D341Med (cell line): ENCODE measurements at regions not wholly inside any gene's neighbourhood (a gene's known extent, or its start where the extent isn't known, plus 50 kb on each side); places are given as distances from the start of the nearest gene placed in this dataset.
"Not testable (repeated sequence)": the region's sequence is repeated elsewhere in the genome, so short reads cannot be mapped to it uniquely, and the experiment has no call there.

Experiments used
- DNase-seq: peaks from one replicate; pipeline ENCODE4 v3.0.0; 2012; ENCODE audit warnings: low spot score

DNA sequence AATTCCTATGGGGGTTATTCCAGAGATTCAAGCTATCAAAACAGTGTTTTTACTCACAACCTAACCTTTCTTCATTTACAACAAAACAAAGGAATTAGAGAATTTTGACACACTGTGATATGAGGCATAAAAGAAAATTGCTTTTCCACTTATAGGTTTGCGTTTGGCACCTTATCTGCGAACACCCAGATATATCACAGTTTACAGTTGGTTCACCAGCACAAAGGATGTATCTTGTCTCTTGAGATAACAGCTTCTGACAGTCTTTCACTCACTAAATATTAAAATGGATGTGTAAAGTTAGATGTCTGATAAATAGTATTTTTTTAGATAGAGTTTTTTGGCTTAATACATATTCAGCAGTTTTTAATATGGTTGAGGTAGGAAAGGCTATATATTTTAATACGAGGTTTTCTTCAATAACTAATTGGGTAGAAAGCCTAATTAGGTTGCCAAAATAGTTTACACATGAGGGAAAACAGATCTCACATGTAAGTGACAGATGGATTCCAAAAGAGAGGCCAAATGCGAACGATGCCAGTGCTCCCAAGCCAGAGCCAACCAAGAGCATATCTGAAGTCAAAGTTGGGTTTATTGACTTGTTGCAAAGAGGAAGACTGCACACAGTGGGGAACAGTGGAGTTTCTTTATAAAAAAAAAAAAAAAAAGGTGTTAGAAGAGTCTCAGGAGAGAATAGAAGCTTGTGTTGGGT, 1495.2 kb downstream of the MAT2B start:
- DNase-seq: no peak

DNA sequence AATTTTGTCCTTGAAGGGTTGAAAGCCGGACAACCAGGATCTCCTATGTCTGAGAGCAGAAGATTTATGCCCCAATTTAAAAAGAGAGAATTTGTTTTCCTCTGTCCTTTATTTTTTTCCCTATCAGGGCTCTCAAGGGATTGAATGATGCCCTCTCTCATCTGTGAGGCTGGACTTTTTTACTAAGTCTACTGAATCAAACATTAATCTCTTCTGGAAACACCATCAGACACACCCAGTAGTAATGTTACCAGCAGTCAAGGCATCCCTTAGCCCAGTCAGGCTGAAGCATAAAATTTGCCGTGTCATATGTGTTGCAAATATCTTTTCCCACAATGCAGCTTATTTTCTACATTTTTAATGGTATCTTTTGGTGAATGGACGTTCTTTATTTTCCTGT, 1497.9 kb downstream of the MAT2B start:
- no peak for DNase-seq

DNA sequence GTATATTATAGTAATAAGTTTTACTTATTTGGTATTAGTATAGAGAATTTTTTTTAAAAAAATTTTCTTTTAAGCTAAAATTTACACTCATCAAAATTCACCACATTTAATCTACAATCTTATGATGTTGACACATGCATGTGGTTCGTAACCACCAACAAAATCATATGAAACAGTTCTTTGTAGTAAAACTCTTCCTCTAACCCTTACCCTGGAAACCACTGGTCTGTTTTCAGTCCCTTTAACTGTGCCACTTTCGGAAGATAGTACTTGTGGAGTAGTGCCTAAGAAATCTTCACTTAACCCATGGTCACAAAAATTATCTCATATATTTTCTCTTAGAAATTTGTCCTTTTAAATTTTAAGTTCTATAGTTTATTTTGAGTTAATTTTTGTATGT, 1498.8 kb downstream of the MAT2B start:
- no peak for DNase-seq

DNA sequence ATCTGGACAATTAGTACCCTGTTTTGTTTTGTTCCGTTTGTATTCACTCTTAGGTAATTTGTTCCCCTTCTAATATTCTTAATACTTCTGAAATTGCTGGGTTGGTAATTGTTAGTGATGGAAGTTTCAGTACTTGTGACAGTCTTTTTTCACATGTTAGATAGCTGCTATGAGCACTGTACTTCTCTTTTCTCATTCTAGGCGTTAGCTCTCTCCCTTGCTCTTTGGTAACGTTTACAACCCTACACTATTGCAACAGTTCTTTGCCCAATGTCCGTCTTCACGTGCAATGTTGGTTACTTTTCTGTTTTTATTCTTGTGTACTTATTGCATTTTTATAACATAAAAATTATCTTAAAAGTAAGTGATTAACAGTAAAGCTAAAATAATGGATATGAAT, 1509.0 kb downstream of the MAT2B start:
- DNase-seq: no peak

DNA sequence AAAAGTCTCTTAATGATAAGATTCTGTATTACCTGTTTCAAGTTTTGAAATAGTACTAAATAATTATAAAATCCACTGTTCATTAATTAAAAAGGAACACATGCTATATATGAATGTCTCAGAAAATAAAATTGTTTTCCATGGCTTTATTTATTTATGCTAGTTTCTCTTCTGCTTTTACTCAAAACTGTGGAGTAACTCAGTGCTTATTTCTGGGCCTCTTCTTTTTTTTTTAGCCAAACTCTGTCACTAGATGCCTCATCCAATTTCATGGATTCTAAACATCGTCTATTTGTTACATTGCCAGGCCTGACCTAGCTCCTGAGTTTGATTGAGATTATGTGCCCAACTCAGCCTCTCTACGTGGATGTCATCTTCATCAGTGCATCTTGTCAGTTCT, 1509.7 kb downstream of the MAT2B start:
- DNase-seq: no peak

DNA sequence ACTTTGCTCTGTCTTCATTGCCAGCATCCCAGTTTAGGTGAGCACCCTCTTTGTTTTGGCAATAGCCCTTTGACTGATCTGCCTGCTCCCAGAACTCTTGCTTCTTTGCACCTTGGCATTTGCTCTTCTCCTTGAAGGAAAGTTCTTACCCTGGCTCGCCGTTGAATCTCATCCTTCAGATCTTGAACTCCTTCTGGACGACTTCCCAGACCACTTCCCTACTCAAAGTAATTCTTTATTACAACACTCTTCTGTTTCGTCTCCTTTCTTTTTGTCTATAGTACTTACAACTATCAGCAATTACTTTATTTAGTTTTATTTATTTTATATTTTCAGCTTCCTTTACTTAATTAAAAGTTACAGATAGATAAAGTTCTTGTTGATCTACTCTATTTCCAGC, 1510.1 kb downstream of the MAT2B start:
- DNase-seq: no peak

DNA sequence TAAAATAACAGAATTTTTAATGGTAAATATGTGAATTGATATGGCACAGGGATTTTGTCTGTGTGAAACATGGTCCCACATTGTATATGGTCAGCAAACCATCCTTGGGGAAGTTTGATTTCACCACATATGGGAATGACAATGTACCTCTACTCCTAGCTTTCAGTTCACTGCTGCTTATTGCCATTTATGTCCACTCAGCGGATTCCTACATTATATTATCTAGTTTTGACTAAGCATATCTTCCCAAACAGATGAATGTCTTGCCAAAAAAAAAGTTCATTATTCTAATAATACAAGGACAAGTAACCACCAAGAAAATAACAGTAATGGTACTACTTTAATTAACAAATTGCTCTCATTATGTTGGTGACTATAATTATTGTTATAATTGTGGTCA, 1521.6 kb downstream of the MAT2B start:
- DNase-seq: no peak

DNA sequence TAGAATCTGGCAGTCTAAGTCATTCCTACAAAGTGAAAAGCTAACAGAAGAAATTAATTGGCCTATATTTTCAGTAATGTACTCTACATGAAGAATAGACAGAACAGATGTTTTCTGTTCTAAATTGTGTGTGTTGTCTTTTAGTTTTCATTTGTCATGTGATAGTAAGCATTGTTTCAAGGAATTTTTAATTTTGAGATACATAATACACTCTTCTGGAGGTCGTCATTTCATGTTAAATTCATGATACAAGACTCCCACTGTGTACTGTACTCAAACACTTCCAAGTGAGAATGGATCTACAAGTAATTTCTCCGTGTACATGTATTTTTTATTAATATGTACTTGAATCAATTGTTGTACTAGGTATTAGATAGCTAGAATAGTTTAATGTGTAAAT, 1522.9 kb downstream of the MAT2B start:
- DNase-seq: no peak

DNA sequence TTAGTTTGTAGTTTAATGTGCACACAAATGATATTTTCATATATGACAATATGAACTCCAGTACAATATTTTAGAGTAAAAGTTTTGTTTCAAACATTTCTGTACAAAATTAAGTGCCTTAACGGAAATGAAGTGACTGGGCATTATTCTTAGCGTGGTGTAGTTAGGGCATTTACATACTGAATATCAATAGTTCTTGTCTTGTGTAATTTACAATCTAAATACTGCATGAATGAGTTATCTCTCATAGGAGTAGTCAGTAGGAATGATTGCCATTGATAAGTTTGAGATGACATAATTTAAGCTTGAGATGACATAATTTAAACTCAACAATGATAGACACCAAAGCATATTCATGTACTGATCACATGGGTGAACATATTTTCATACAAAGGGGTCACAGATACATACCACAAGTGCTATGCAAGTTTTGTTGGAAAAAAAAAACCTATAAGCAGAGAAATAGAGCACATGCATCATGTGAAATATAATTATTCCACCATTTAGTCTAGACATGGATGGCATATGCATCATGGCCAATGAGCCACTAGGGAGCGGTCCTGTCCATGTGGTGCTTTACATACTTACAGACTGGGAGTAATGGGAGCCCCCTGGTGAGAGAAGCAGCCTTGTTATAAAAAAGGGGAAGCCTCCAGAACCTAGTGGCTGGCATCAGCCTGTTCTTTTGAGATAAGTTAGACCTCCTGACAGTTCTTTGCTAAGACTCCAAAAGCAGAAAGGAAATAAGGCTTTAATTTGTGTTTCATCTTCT, 1523.9 kb downstream of the MAT2B start:
- peak; percentile 49 for DNase-seq

DNA sequence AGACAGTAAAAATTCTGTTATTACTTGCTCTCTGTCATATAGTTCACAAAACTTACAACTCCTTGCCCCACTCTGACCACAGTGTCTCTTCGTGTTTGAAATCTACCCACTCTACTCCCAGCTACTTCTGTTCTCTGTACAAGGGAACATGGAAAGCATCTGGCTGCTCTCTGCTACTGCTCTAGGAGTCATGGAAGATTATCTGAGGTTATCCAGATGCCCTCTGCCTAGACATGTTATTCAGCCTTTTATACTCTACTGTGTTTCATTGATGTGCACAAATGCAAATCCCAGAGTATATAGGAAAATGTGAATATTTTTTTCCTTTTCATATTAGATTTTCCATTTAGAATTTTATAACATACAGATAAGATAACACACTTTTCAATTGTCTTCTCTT, 1525.6 kb downstream of the MAT2B start:
- no peak for DNase-seq

DNA sequence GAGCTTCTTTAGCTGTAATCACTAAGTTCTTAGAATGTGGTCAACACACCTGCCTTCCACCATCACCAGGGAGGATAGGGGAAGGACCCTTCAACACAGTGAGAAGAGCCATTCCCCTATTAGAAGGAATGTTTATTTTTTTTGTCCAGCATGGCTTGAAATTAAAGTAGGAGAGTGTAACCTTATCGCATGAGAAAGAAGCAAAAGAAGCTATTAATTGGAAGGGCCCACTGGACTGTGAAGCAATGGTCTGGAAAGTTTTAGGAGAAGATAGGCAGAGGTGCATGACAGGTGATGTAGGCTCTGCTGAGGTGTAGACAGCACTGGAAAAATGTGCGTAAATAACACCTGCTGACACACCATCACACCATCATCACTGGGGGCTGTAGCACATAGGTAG, 1526.0 kb downstream of the MAT2B start:
- DNase-seq: no peak

DNA sequence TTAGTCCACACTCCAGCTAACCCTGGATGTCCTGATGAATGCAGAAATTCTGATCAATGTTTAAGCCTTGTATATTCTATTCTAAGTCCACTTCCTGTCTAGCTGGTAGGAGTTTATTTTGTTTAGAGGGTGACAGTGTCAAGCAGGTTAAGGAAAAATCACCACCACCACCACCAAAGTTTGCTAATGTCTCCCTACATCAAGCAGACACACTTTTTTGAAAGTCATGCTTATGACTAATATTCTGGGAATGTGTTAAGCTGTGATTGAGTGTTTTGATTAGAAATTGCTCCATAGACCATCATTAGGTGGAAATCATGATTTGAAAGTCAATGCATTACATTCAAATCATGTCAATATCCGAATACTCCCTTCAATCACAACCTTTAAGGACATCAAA, 1530.1 kb downstream of the MAT2B start:
- no peak for DNase-seq

DNA sequence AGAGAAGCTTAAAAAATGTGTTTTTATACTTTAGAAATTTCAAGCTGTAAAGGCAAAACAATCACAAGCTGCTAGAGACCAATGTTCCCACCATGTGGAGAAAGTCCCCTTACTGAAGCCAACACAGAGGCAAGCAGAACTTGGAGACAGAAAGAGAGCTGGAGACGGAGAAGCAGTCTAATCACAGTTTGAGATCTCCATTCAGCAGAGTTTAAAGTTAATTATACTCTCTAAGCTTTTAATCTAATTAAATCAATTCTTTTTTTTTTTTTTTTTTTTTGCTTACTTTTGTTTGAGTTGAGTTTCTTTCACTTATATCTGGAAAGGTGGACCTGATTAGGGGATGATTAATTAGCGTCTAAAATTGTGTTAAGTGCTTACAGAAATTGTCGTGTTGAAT, 1534.3 kb downstream of the MAT2B start:
- no peak for DNase-seq

DNA sequence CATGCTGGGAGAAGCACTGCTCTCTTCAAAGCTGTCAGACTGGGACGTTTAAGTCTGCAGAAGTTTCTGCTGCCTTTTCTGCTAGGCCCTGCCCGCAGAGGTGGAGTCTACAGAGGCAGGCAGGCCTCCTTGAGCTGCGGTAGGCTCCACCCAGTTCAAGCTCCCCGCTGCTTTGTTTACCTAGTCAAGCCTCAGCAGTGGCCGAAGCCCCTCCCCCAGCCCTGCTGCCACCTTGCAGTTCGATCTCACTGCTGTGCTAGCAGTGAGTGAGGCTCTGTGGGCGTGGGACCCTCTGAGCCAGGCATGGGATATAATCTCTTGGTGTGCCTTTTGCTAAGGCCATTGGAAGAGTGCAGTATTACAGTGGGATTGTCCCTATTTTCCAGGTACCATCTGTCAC, 1540.5 kb downstream of the MAT2B start:
- DNase-seq: not testable (repeated sequence)

DNA sequence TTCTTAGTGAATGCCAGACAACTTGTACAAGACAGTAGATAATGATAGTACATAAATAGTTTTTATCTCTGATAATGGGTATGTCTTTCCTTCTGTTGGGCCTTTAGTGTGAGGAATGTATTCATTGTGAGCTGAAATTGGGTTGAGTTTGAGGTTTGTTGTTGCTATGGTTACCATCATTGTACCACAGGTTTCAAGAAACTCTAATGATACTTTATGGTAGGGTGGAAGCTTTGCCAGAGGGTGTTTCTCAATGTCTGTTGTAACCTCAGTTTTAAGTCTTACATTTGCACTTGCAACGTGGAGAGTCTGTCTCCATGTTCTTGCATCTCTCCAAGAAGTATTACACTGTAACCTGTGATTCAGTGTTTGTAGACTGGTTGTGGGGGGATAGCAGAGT, 1550.1 kb downstream of the MAT2B start:
- no peak for DNase-seq

DNA sequence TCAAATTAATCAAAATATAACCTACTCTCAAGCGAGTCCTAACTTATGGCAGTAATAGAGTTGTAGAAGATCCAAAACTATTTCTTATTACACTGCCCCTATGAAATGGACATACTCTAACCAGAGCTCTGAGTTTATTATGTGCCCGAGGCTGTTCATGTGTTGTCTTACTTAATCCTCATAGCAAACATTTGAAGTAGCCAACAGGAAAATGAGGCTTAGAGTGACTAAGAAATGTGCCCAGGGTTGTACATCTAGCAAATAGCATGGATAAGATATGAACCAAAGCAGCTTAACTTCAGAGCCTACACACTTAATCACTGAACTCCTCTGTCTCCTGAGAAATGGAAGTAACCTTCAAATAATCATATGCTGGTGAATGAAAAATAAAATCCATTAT, 1551.7 kb downstream of the MAT2B start:
- DNase-seq: no peak

DNA sequence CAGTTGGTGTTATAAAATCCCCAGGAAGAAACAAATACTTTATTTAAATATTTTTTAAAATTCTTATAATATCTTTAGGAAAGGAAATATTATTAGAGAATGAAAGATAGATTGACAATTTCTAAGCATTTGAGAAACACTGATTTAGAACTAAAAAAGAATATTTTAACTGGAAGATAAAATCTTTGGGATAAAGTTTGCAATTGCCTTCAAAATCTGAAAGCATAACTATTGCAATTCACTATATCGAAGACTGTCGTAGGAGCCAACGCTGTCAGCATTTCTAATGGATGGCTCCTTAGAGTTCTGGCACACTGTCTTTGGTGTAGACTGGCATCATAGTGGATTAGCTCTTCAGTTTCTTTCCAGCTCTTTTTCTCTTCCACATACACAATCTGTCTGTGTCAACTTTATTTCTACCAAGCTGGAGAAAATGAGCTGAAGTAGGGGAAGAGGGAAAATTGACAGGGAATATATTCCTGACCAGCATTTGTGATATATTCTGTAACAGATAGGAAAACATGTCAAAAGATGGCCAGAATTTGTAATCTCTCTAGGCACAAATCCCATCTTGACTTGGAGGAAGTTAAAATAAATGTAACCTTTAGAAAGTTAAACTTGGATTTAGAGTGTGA, 1561.4 kb downstream of the MAT2B start:
- DNase-seq: no peak

DNA sequence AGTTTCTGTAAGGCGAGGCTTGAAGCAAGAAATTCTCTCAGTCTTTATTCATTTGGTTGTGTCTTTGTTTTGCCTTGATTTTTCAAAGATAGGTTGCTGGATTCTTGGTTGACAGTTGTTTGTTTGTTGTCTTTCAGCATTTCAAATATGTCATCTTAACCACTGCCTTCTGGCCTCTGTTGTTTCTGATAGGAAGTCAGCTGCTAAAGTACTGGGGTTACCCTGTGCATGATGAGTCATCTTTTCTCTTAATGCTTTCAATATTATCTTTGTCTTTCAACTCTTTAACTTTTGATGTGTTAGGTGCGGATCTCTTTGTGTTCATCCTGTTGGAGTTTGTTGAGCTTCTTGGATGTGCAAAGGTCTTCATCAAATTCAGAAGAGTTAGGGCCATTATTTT, 1571.3 kb downstream of the MAT2B start:
- no peak for DNase-seq

DNA sequence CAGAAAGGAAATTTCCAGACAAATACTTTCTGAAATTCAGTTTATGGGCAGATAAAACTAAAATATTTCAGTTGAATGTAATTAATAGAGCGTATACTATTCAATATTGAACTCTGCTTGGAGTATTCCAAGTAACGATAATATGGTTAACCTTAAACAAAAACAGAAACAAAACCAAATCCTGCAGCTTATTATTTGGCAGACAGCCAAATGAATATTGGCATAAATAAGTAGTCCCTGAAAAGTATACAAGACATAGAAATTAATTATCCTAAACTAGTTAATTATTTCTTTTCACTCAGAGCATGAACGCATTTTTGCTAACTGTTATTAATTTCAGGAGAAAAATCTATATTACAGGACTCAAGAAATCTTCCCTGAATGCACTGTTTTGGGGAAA, 1574.0 kb downstream of the MAT2B start:
- DNase-seq: no peak

DNA sequence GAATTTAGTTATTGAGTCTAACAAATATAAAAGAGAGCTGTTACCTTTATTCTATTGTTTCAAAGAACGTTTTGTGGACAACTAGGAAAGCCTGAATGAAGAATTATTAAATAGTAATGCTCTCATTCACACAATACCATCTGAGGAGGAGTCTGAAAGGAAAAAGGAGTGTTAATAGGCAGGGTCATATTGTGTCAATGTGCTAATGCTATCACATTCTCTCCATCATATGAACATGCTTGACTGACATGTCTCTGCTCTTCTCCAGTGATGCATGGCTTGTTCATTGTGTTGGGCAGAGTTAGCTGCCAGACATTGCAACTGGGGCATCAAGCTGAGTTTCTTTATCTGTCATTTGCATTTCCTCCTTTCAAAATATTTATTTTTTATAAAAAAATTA, 1578.0 kb downstream of the MAT2B start:
- no peak for DNase-seq

DNA sequence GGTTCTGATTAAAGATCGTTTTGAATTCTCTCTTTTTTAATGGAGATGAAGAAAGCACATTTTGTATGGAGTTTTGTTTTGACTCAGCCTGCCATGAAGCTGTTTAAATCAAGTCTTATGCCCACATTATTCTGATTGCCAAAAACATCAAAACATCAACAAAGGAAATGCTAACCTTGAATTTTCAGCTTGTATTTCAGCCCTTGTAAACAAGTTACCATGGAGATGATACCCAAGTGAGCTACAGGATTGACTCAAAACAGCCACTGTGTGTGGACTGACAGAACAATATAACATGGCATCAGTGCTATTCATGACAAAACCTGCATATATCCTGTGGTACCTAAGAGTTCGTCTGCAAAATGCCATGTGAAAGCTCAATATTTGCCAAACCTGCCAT, 1581.0 kb downstream of the MAT2B start:
- no peak for DNase-seq

DNA sequence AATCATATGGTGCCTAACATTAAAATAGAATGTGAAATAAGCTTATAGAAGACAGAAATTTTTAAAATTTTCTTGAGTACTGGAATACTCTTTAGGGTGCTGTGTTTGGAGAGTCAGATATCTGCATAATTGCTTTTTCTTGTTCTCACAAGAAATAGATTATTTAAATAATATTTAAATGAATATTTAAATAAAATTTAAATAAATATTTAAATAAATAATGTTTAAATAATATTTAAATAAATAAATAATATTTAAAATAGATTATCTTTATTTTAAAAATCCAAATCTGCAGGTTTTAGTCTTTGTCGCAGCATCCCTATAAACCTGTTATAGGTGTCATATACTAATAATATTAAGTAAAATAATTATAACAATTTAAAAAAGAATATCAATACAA, 1589.4 kb downstream of the MAT2B start:
- no peak for DNase-seq

DNA sequence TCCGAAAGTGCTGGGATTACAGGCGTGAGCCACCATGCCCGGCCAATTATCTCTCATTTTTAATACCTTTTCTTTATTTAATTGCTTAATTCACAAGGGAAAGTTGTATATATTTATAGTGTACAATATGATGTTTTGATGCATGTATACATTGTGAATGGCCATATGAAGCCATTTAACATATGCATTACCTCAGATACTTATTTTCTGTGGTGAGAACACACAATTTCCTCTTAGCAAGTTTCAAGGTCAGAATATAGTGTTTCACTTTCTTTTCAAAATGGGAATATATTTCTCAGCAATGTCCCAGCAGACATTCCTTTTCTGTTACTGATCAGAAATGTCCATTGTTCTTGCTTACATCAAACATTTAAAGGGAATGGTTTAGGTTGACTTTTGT, 1596.3 kb downstream of the MAT2B start:
- DNase-seq: no peak

DNA sequence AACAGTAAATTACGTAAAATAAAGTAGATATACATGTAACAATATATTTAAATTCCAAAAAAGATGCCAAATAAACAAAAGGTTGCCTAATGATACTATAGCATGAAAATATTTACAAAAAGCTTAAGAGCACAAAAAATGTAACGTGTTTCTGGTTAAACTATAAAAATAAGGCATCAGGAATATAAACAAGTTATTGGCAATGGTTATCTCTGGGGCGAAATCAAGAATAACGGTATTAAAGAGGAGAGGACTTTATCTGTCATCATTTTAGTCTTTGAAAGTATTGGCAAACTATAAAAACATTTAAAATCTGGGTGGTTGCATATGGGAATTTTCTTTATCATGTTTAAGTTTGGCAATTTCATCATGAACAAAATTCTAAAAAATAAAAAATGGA, 1599.2 kb downstream of the MAT2B start:
- DNase-seq: no peak
